OCI-LY7 (cell line): ENCODE measurements at regions not wholly inside any gene's neighbourhood (a gene's known extent, or its start where the extent isn't known, plus 50 kb on each side); places are given as distances from the start of the nearest gene placed in this dataset.

ENCODE experiments used
- CTCF ChIP-seq: fragments of 200-600 bp; sonication (generic); conservative IDR thresholded peaks from 2 replicates; pipeline ENCODE4 v1.5.1; 2014; ENCODE audit warnings: mild to moderate bottlenecking, antibody characterized with exemption, low read length, moderate library complexity, mixed read lengths
- EZH2phosphoT487 ChIP-seq: fragments of 200-600 bp; sonication (generic); IDR thresholded peaks from 2 replicates; pipeline ENCODE4 v1.6.1; 2018; ENCODE audit warnings: low read depth, borderline replicate concordance, mild to moderate bottlenecking, mixed run types, antibody characterized with exemption, low read length, moderate library complexity, mixed read lengths

- TF ChIP-seq EZH2phosphoT487, result no peak
- TF ChIP-seq CTCF, result no peak
These were observed 104.0 kb upstream of the SYN3 start for GRCh38 chr22:33162196-33162595.
